Kidney capillary endothelial cell (primary cell): ENCODE measurements at regions not wholly inside any gene's neighbourhood (a gene's known extent, or its start where the extent isn't known, plus 50 kb on each side); places are given as distances from the start of the nearest gene placed in this dataset.
"Not testable (repeated sequence)": the region's sequence is repeated elsewhere in the genome, so short reads cannot be mapped to it uniquely, and the experiment has no call there.

ENCODE experiments used
- DNase-seq: peaks from one replicate; pipeline ENCODE4 v3.0.0-alpha.2; 2018; ENCODE audit warnings: low spot score

GRCh38 chr11:22069844-22070243 is 123.0 kb upstream of the ANO5 start:
- no peak for DNase-seq

GRCh38 chr11:22076271-22076930 is 116.5 kb upstream of the ANO5 start:
- no peak for DNase-seq

GRCh38 chr11:22078063-22078462 is 114.8 kb upstream of the ANO5 start:
- no peak for DNase-seq

- DNase-seq, result no peak
Observed at GRCh38 chr11:22079133-22079872, 113.6 kb upstream of the ANO5 start.

- DNase-seq, result no peak
Observed at GRCh38 chr11:22082178-22082577, 110.7 kb upstream of the ANO5 start.

GRCh38 chr11:22082788-22083187 is 110.1 kb upstream of the ANO5 start:
- DNase-seq, result no peak

- no peak for DNase-seq
Observed at GRCh38 chr11:22084056-22084455, 108.8 kb upstream of the ANO5 start.

- no peak for DNase-seq
Observed at GRCh38 chr11:22084564-22084963, 108.3 kb upstream of the ANO5 start.

GRCh38 chr11:22089609-22090008 is 103.3 kb upstream of the ANO5 start:
- DNase-seq, result no peak

- DNase-seq, result no peak
Observed at GRCh38 chr11:22106566-22106965, 86.3 kb upstream of the ANO5 start.

GRCh38 chr11:22115470-22116029 is 77.3 kb upstream of the ANO5 start:
- DNase-seq, result no peak

GRCh38 chr11:22127981-22128380 is 64.9 kb upstream of the ANO5 start:
- DNase-seq, result not testable (repeated sequence)

- DNase-seq, result no peak
Observed at GRCh38 chr11:22130462-22131053, 62.3 kb upstream of the ANO5 start.

GRCh38 chr11:22133776-22134175 is 59.1 kb upstream of the ANO5 start:
- no peak for DNase-seq

GRCh38 chr11:22138264-22138663 is 54.6 kb upstream of the ANO5 start:
- DNase-seq, result no peak
